ENCODE measurements at regions not wholly inside any gene's neighbourhood (a gene's known extent, or its start where the extent isn't known, plus 50 kb on each side); places are given as distances from the start of the nearest gene placed in this dataset.

DNA sequence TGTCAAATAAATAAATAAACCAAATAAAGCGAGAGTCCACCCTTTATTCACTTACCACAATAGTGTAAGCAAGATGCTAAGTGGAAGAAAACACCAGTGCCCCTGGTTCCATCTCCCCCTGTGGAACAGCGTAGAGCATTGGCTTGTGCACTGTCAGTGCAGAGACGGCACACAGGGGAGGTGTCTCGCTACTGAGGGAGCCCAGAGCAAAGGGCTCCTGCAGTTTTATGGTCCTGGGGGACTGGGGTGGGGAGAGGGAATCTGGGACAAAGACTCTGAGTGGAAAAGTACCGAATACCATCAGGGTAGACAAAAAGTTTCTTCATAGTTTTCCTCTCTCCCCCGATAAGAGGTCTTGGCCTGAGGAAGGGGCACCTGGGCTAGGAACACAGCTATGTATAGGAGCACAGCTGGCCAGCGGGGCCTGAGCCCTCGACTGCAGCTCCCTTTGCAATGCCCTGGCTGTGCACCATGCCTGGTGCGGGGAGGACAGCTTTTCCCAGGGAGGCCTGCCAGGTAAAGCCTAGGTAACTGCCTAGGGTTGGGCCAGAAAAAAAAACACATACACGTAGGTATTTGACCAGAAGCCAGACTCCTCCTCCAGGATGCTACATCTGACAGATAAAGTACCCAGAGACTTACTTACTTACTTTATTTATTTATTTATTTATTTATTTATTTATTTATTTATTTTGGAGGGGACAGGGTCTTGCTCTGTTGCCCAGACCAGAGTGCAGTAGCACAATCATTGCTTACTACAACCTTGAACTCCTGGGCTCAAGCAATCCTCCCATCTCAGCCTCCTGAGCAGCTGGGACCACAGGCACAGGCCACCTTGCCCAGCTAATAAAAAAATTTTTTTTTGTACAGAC lies 88.8 kb upstream of the KIF5B start:
- no peak overlapping the region for H2AFZ ChIP-seq (ENCODE audit: low read depth)

DNA sequence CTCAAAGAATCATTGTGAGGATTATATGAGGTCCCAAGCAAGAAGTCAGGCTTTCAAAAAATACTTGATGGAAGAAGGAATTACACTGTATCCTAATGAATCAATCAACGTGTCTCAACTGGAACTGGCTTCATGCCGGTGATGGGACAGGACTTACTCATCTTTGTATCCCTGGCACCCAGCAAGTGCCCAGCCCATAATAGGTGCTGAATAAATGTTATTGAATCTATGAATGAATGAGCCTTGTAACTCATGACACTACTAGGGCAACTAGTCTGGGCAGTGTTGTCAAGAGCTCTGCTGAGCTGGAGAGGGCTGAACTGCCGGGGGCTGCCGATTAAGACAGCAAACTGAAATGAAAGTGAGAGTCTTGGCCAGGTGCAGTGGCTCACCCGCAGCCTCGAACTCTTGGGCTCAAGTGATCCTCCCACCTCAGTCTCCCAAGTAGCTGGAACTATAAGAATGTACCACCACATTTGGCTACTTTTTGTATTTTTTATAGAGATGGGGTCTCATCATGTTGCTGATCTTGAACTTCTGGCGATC lies 87.2 kb upstream of the KIF5B start:
- H3K9ac ChIP-seq: no peak overlapping the region
- TF ChIP-seq, protein P1, sequence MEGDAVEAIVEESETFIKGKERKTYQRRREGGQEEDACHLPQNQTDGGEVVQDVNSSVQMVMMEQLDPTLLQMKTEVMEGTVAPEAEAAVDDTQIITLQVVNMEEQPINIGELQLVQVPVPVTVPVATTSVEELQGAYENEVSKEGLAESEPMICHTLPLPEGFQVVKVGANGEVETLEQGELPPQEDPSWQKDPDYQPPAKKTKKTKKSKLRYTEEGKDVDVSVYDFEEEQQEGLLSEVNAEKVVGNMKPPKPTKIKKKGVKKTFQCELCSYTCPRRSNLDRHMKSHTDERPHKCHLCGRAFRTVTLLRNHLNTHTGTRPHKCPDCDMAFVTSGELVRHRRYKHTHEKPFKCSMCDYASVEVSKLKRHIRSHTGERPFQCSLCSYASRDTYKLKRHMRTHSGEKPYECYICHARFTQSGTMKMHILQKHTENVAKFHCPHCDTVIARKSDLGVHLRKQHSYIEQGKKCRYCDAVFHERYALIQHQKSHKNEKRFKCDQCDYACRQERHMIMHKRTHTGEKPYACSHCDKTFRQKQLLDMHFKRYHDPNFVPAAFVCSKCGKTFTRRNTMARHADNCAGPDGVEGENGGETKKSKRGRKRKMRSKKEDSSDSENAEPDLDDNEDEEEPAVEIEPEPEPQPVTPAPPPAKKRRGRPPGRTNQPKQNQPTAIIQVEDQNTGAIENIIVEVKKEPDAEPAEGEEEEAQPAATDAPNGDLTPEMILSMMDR (conservative IDR thresholded peaks at IDR 0.05; ENCODE audit: low read depth, low read length): no peak
- H3K36me3 ChIP-seq (ENCODE audit: insufficient read depth): no peaks in the 10 kb centered on the region
- no peak overlapping the region for H2AFZ ChIP-seq (ENCODE audit: low read depth)
- no peaks in the 10 kb centered on the region for H3K27me3 ChIP-seq (ENCODE audit: insufficient read depth, low read depth)
- H3K4me3 ChIP-seq (IDR thresholded peaks at IDR 0.05; ENCODE audit: insufficient read depth, low read depth, low read length): no peak overlapping the region
- no peak overlapping the region for H3K27ac ChIP-seq
- H3K4me1 ChIP-seq (ENCODE audit: low read depth, poor library complexity, severe bottlenecking): no peaks in the 10 kb centered on the region
- H3K79me2 ChIP-seq (ENCODE audit: insufficient read depth, low read depth): no peaks in the 10 kb centered on the region
- H4K20me1 ChIP-seq (ENCODE audit: insufficient read depth): no peaks in the 10 kb centered on the region
- H3K4me2 ChIP-seq: no peak overlapping the region

More for the DNA sequence above, 88.8 kb upstream of the KIF5B start:
- Histone ChIP-seq H3K27me3 (ENCODE audit: insufficient read depth, low read depth) (no peaks in the 10 kb centered on the region), H3K27ac (no peak overlapping the region), H3K36me3 (ENCODE audit: insufficient read depth) (no peaks in the 10 kb centered on the region), H3K4me3 (IDR thresholded peaks at IDR 0.05; ENCODE audit: insufficient read depth, low read depth, low read length) (no peak overlapping the region), H3K79me2 (ENCODE audit: insufficient read depth, low read depth) (no peaks in the 10 kb centered on the region), H3K4me2 (no peak overlapping the region), H3K4me1 (ENCODE audit: low read depth, poor library complexity, severe bottlenecking) (peaks cover 11% of the 10 kb centered on the region), H3K9ac (no peak overlapping the region), H4K20me1 (ENCODE audit: insufficient read depth) (no peaks in the 10 kb centered on the region)
- TF ChIP-seq, protein P1 (conservative IDR thresholded peaks at IDR 0.05; ENCODE audit: low read depth, low read length): no peak

DNA sequence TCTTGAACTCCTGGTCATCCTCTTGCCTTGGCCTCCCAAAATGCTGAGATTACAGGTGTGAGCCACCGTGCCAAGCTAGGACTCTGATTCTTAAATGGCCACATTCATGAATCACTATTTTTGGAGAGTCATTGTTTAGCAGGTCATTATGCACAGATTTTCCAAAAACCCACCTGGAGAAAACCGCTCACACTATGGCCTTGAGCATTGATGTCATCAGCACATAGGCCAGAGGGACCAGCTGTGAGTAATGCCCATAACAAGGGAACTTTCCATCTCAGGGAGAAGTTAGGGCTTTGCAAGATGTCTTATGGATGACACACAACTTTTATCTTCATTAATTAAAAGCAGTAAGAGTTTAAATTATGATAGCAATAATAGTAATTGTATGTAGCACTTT lies 86.4 kb upstream of the KIF5B start:
- H3K9ac ChIP-seq: no peak overlapping the region
- TF ChIP-seq, protein P1 (conservative IDR thresholded peaks at IDR 0.05; ENCODE audit: low read depth, low read length): no peak
- H3K4me3 ChIP-seq (IDR thresholded peaks at IDR 0.05; ENCODE audit: insufficient read depth, low read depth, low read length): no peak overlapping the region
- H3K27ac ChIP-seq: no peak overlapping the region
- H2AFZ ChIP-seq (ENCODE audit: low read depth): no peak overlapping the region
- H3K36me3 ChIP-seq (ENCODE audit: insufficient read depth): no peaks in the 10 kb centered on the region
- no peaks in the 10 kb centered on the region for H4K20me1 ChIP-seq (ENCODE audit: insufficient read depth)
- H3K27me3 ChIP-seq (ENCODE audit: insufficient read depth, low read depth): no peaks in the 10 kb centered on the region
- no peak overlapping the region for H3K4me2 ChIP-seq
- no peaks in the 10 kb centered on the region for H3K4me1 ChIP-seq (ENCODE audit: low read depth, poor library complexity, severe bottlenecking)
- no peaks in the 10 kb centered on the region for H3K79me2 ChIP-seq (ENCODE audit: insufficient read depth, low read depth)

DNA sequence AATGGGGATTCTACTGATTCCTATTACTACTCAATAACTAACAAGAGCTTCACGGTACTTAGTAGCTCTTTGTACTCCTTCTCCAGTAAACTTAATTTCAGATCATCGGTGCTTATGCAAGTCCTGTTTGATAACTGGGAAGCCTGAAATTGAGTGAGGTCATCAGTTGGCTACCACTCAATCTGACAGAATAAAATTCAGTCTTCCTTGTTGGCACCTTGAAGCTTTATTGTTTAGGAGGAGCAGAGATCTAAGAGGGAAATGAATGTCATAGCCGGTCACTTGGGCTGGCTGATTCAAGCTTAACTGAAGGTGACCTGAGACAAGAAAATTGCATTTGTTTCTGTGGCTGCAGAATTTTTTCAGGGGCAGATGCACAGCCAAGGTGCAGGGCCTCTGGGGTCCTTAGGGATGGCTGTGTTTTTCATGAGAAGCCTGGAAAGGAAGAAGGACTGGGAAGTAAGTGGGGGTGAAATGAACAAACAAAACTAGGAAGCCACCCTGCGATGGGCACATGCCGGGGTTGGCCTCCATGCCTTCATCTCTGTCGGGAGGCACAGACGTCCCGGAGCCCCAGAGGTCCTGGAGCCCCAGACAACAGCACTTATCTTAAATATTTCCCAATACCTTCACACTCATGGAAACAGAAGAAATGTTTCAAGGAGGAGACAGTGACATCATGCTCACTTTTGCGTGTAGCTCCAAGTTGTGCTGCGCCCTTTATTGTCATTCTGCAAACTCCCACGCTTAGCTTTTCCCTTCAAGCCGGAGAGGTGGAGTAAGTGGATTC lies 85.0 kb upstream of the KIF5B start:
- TF ChIP-seq, protein P1 (conservative IDR thresholded peaks at IDR 0.05; ENCODE audit: low read depth, low read length): no peak
- Histone ChIP-seq H3K4me3 (IDR thresholded peaks at IDR 0.05; ENCODE audit: insufficient read depth, low read depth, low read length) (no peak overlapping the region), H3K9ac (no peak overlapping the region), H4K20me1 (ENCODE audit: insufficient read depth) (no peaks in the 10 kb centered on the region), H3K36me3 (ENCODE audit: insufficient read depth) (no peaks in the 10 kb centered on the region), H2AFZ (ENCODE audit: low read depth) (no peak overlapping the region), H3K4me2 (no peak overlapping the region), H3K27me3 (ENCODE audit: insufficient read depth, low read depth) (no peaks in the 10 kb centered on the region), H3K79me2 (ENCODE audit: insufficient read depth, low read depth) (no peaks in the 10 kb centered on the region), H3K27ac (no peak overlapping the region), H3K4me1 (ENCODE audit: low read depth, poor library complexity, severe bottlenecking) (no peaks in the 10 kb centered on the region)

All from KMS-11 (cell line).